ENCODE measurements at regions not wholly inside any gene's neighbourhood (a gene's known extent, or its start where the extent isn't known, plus 50 kb on each side); places are given as distances from the start of the nearest gene placed in this dataset.
"Not testable (repeated sequence)": the region's sequence is repeated elsewhere in the genome, so short reads cannot be mapped to it uniquely, and the experiment has no call there.

GRCh38 chr2:36097022-36097421, 258.6 kb upstream of the CRIM1 start:
- H3K27ac Mint-ChIP-seq, result no peak overlapping the region
- ATAC-seq (ENCODE audit: low read depth) (no peak), DNase-seq (no peak)
- POLR2A ChIA-PET, result no interaction called here
- no peaks in the 10 kb centered on the region for H3K36me3 Mint-ChIP-seq
- H3K9me3 Mint-ChIP-seq, result peaks cover 17% of the 10 kb centered on the region
- H3K27me3 Mint-ChIP-seq, result peaks cover 1% of the 10 kb centered on the region
- no peak overlapping the region for H3K4me3 Mint-ChIP-seq
- H3K4me1 Mint-ChIP-seq, result no peaks in the 10 kb centered on the region

GRCh38 chr2:36091844-36092741, 263.5 kb upstream of the CRIM1 start:
- DNase-seq; POLR2A ChIA-PET; H3K4me3 Mint-ChIP-seq; H3K4me1 Mint-ChIP-seq; H3K27ac Mint-ChIP-seq; H3K36me3 Mint-ChIP-seq; ATAC-seq (ENCODE audit: low read depth); H3K27me3 Mint-ChIP-seq: not testable (repeated sequence)
- H3K9me3 Mint-ChIP-seq, result peaks cover 20% of the 10 kb centered on the region

GRCh38 chr2:36088716-36089328, 266.8 kb upstream of the CRIM1 start:
- peaks cover 14% of the 10 kb centered on the region for H3K9me3 Mint-ChIP-seq
- H3K4me1 Mint-ChIP-seq, result no peaks in the 10 kb centered on the region
- H3K36me3 Mint-ChIP-seq, result peaks cover 2% of the 10 kb centered on the region
- H3K27me3 Mint-ChIP-seq, result peaks cover 4% of the 10 kb centered on the region
- no peak for DNase-seq
- POLR2A ChIA-PET, result no interaction called here
- H3K27ac Mint-ChIP-seq, result no peak overlapping the region
- no peak overlapping the region for H3K4me3 Mint-ChIP-seq
- ATAC-seq (ENCODE audit: low read depth), result no peak

GRCh38 chr2:36087344-36087743, 268.2 kb upstream of the CRIM1 start:
- POLR2A ChIA-PET, result no interaction called here
- no peaks in the 10 kb centered on the region for H3K4me1 Mint-ChIP-seq
- H3K9me3 Mint-ChIP-seq, result peaks cover 7% of the 10 kb centered on the region
- no peak overlapping the region for H3K4me3 Mint-ChIP-seq
- H3K27me3 Mint-ChIP-seq, result peaks cover 4% of the 10 kb centered on the region
- ATAC-seq (ENCODE audit: low read depth) (no peak), DNase-seq (no peak)
- no peak overlapping the region for H3K27ac Mint-ChIP-seq
- H3K36me3 Mint-ChIP-seq, result peaks cover 2% of the 10 kb centered on the region

- no peak overlapping the region for H3K27ac Mint-ChIP-seq
- H3K27me3 Mint-ChIP-seq, result peaks cover 13% of the 10 kb centered on the region
- no peak for DNase-seq
- no peaks in the 10 kb centered on the region for H3K4me1 Mint-ChIP-seq
- peaks cover 2% of the 10 kb centered on the region for H3K9me3 Mint-ChIP-seq
- no peaks in the 10 kb centered on the region for H3K36me3 Mint-ChIP-seq
- ATAC-seq (ENCODE audit: low read depth), result no peak
- H3K4me3 Mint-ChIP-seq, result no peak overlapping the region
- POLR2A ChIA-PET, result no interaction called here
Observed at GRCh38 chr2:36079793-36080192, 275.8 kb upstream of the CRIM1 start.

GRCh38 chr2:36074008-36074407, 281.6 kb upstream of the CRIM1 start:
- no peaks in the 10 kb centered on the region for H3K36me3 Mint-ChIP-seq
- peaks cover 9% of the 10 kb centered on the region for H3K27me3 Mint-ChIP-seq
- no peak for DNase-seq
- no peaks in the 10 kb centered on the region for H3K9me3 Mint-ChIP-seq
- POLR2A ChIA-PET, result no interaction called here
- ATAC-seq (ENCODE audit: low read depth), result no peak
- H3K27ac Mint-ChIP-seq, result no peak overlapping the region
- no peak overlapping the region for H3K4me3 Mint-ChIP-seq
- H3K4me1 Mint-ChIP-seq, result no peaks in the 10 kb centered on the region

GRCh38 chr2:36071698-36072097, 283.9 kb upstream of the CRIM1 start:
- DNase-seq (no peak), ATAC-seq (ENCODE audit: low read depth) (no peak)
- Mint-ChIP-seq H3K9me3 (peaks cover 3% of the 10 kb centered on the region), H3K4me1 (no peaks in the 10 kb centered on the region), H3K4me3 (no peak overlapping the region), H3K36me3 (no peaks in the 10 kb centered on the region), H3K27me3 (peaks cover 8% of the 10 kb centered on the region), H3K27ac (no peak overlapping the region)
- POLR2A ChIA-PET, result no interaction called here

GRCh38 chr2:36069074-36069473, 286.5 kb upstream of the CRIM1 start:
- Mint-ChIP-seq H3K4me3 (no peak overlapping the region), H3K4me1 (no peaks in the 10 kb centered on the region), H3K27ac (no peak overlapping the region), H3K27me3 (no peaks in the 10 kb centered on the region), H3K9me3 (peaks cover 3% of the 10 kb centered on the region), H3K36me3 (no peaks in the 10 kb centered on the region)
- DNase-seq (no peak), ATAC-seq (ENCODE audit: low read depth) (no peak)
- POLR2A ChIA-PET, result no interaction called here

- DNase-seq, result no peak
- H3K9me3 Mint-ChIP-seq, result peaks cover 5% of the 10 kb centered on the region
- no peak for ATAC-seq (ENCODE audit: low read depth)
- no peaks in the 10 kb centered on the region for H3K27me3 Mint-ChIP-seq
- POLR2A ChIA-PET, result no interaction called here
- no peak overlapping the region for H3K4me3 Mint-ChIP-seq
- H3K36me3 Mint-ChIP-seq, result no peaks in the 10 kb centered on the region
- H3K4me1 Mint-ChIP-seq, result no peaks in the 10 kb centered on the region
- no peak overlapping the region for H3K27ac Mint-ChIP-seq
Observed at GRCh38 chr2:36068086-36068485, 287.5 kb upstream of the CRIM1 start.

GRCh38 chr2:36060133-36060532, 295.4 kb upstream of the CRIM1 start:
- ATAC-seq (ENCODE audit: low read depth), result no peak
- peaks cover 2% of the 10 kb centered on the region for H3K27me3 Mint-ChIP-seq
- peaks cover 8% of the 10 kb centered on the region for H3K9me3 Mint-ChIP-seq
- no peak for DNase-seq
- POLR2A ChIA-PET, result no interaction called here
- H3K27ac Mint-ChIP-seq, result no peak overlapping the region
- peaks cover 4% of the 10 kb centered on the region for H3K4me1 Mint-ChIP-seq
- peaks cover 2% of the 10 kb centered on the region for H3K36me3 Mint-ChIP-seq
- no peak overlapping the region for H3K4me3 Mint-ChIP-seq

- H3K27ac Mint-ChIP-seq, result no peak overlapping the region
Observed at GRCh38 chr2:36059691-36060090, 295.9 kb upstream of the CRIM1 start.

GRCh38 chr2:36058953-36059352, 296.6 kb upstream of the CRIM1 start:
- POLR2A ChIA-PET, result no interaction called here
- Mint-ChIP-seq H3K27me3 (peaks cover 2% of the 10 kb centered on the region), H3K4me1 (peaks cover 4% of the 10 kb centered on the region), H3K36me3 (peaks cover 2% of the 10 kb centered on the region), H3K9me3 (peaks cover 8% of the 10 kb centered on the region), H3K27ac (no peak overlapping the region), H3K4me3 (no peak overlapping the region)
- DNase-seq (no peak), ATAC-seq (ENCODE audit: low read depth) (no peak)

More at GRCh38 chr2:36059691-36060090, 295.9 kb upstream of the CRIM1 start:
- H3K4me1 Mint-ChIP-seq, result peaks cover 4% of the 10 kb centered on the region
- H3K4me3 Mint-ChIP-seq, result no peak overlapping the region
- peaks cover 8% of the 10 kb centered on the region for H3K9me3 Mint-ChIP-seq
- peaks cover 2% of the 10 kb centered on the region for H3K27me3 Mint-ChIP-seq
- H3K36me3 Mint-ChIP-seq, result peaks cover 2% of the 10 kb centered on the region
- DNase-seq, result no peak
- POLR2A ChIA-PET, result no interaction called here
- ATAC-seq (ENCODE audit: low read depth), result no peak

GRCh38 chr2:36058076-36058475, 297.5 kb upstream of the CRIM1 start:
- Mint-ChIP-seq H3K4me3 (no peak overlapping the region), H3K4me1 (peaks cover 4% of the 10 kb centered on the region), H3K36me3 (peaks cover 2% of the 10 kb centered on the region), H3K27me3 (peaks cover 2% of the 10 kb centered on the region), H3K9me3 (peaks cover 8% of the 10 kb centered on the region), H3K27ac (peak overlapping the region; percentile 5)
- POLR2A ChIA-PET, result no interaction called here
- ATAC-seq (ENCODE audit: low read depth), result no peak
- no peak for DNase-seq

- peaks cover 8% of the 10 kb centered on the region for H3K9me3 Mint-ChIP-seq
- H3K27ac Mint-ChIP-seq, result no peak overlapping the region
- no peaks in the 10 kb centered on the region for H3K27me3 Mint-ChIP-seq
- H3K4me3 Mint-ChIP-seq, result no peak overlapping the region
- no peaks in the 10 kb centered on the region for H3K4me1 Mint-ChIP-seq
- H3K36me3 Mint-ChIP-seq, result peaks cover 2% of the 10 kb centered on the region
- DNase-seq (no peak), ATAC-seq (ENCODE audit: low read depth) (no peak)
- POLR2A ChIA-PET, result no interaction called here
Observed at GRCh38 chr2:36052819-36053218, 302.8 kb upstream of the CRIM1 start.

Data from activated naive CD8-positive, alpha-beta T cell treated with anti-CD3 and anti-CD28 coated beads, Interleukin-2, amount 10 ng/mL, durations not matched to agents 7 days and 5 days (primary cell).